Right renal cortex interstitium (tissue), 3 donors: ENCODE measurements at regions not wholly inside any gene's neighbourhood (a gene's known extent, or its start where the extent isn't known, plus 50 kb on each side); places are given as distances from the start of the nearest gene placed in this dataset.

Experiments used
- DNase-seq, 3 donors: peaks; one replicate each; pipeline ENCODE4 v3.0.0-alpha.2; 2013; ENCODE audit warnings: low read depth in 3 of 3, low spot score in 2 of 3

DNA sequence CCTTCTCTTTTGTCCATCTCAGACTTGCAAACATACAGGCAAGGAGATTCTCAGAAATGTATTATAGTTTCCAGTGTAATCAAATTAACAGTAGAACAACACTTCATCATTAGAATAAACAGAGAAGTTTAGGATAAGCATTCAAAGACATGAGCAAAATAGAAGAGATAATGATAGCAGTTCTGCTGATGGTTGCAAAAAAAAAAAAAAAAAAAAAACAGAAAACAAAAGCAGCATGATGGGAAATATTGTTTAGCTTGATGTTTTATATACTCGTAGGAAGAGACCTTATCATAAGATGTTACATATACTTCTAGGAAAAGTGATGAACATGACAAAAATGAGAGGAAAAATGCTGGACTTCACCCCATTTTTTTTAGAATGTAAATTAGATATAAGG is 1356.2 kb downstream of the MAT2B start:
- DNase-seq: no peak

DNA sequence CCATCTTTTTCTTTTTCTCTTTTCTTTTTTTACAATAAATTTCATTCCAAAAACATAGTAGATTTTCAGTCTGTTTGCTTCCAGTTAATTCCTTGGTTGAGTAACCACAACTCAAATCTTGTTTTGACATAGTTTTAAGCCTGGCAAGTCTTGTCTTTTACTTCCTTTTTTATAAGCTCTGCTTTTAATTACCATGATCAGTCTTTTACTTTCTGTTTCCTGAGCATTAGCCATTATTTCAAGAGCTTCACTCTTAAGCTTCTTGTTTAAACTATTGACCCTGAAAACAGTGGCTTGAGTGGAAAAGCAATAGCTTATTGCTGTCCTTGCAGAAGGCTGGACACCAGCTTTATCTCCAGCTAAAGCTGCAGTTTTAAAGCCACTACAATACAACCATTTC is 1363.3 kb downstream of the MAT2B start:
- DNase-seq: no peak

GRCh38 chr5:164869325-164869724 is 1363.9 kb downstream of the MAT2B start:
- no peak for DNase-seq

- no peak for DNase-seq
These were observed 1371.4 kb downstream of the MAT2B start for GRCh38 chr5:164876793-164877192.

- DNase-seq: no peak
These were observed 1376.0 kb downstream of the MAT2B start for GRCh38 chr5:164881442-164881841.

DNA sequence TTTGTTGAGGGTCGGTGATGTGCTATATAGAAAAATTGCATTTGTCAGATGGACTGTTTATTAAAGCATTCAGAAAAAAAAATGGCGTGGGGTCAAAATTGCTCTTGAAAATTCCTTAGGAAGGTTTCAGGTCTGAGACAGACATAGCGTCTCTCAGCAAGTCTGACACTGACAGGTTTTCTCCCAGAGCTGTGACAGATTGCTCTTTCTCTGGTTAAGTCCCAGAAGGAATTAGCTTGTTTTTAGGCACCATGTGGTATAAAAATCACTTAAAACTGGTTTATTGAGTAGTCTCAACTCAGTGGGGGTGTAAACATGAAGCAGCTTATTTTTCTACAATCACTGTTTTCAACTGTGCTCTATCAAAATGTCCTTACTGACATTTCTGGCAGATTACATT is 1379.8 kb downstream of the MAT2B start:
- no peak for DNase-seq

GRCh38 chr5:164893071-164893470 is 1387.7 kb downstream of the MAT2B start:
- DNase-seq: no peak

- no peak for DNase-seq
These were observed 1393.3 kb downstream of the MAT2B start for GRCh38 chr5:164898705-164899104.

DNA sequence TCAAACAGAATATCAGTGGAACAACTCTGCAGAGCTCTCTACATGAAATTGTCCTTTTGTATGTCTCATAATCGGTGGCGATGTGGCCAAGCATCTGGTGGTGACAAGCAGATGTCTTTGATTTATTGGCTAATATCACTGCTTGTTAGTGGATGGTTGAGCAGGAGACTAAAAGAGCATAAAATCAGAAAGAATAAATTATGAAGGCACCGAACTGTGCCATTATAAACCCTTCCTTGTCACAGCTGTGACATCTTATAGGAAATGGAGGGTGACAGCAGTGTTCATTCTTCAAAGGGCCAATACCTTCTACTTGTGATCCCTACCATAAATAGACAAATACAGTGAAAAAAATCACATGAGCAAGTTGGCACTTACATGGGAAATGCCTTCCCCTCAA is 1404.3 kb downstream of the MAT2B start:
- DNase-seq: no peak

GRCh38 chr5:164921722-164922121 is 1416.3 kb downstream of the MAT2B start:
- DNase-seq: no peak

DNA sequence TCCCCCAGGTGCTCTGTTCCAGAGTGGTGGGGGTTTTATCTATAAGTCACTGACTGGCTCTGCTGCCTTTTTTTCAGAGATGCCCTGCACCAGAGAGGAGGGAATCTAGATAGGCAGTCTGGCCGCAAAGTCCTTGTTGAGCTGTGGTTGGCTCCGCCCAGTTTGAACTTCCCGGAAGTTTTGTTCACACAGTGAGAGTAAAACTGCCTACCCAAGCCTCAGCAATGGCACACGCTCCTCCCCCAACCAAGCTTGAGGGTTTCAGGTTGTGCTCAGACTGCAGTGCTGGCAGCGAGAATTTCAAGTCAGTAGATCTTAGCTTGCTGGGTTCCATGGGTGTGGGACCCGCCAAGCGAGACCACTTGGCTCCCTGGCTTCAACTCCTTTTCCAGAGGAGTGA is 1428.6 kb downstream of the MAT2B start:
- no peak for DNase-seq

DNA sequence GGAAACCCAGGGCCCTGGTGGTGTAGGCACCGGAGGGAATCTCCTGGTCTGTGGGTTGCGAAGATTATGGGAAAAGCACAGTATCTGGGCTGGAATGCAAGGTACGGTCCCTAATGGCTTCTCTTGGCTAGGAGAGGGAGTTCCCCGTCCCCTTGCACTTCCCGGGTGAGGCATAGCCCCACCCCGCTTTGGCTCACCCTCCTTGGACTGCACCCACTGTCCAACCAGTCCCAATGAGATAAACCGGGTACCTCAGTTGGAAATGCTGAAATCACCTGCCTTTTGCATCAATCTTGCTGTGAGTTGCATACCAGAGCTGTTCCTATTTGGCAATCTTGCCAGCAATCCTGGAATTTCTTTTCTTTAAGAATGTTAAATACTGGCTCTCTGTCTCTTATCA is 1429.1 kb downstream of the MAT2B start:
- no peak for DNase-seq

- no peak for DNase-seq
These were observed 1435.7 kb downstream of the MAT2B start for GRCh38 chr5:164941132-164941531.

GRCh38 chr5:164950927-164951326 is 1445.5 kb downstream of the MAT2B start:
- DNase-seq: no peak

GRCh38 chr5:164951570-164951969 is 1446.2 kb downstream of the MAT2B start:
- DNase-seq: no peak

DNA sequence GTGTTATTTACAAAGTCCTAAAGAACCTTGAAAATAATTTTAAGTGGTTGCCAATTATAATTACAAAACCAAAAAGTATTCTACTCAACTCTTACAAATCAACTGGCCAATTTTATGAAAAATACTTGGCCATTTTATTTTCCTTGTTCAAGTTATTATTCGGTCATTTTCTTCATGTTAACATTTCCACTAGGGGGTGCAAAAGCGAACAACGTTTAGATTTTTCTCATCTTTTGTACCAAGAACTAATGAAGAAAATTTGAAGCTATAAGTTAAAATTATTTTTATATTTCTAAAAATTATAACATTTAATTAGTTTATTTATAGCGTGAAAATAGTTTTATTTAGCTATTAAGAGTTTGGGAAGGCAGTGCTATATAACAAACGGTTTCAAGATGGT is 1453.3 kb downstream of the MAT2B start:
- no peak for DNase-seq

GRCh38 chr5:164959761-164960160 is 1454.3 kb downstream of the MAT2B start:
- no peak for DNase-seq

GRCh38 chr5:164962329-164962961 is 1457.0 kb downstream of the MAT2B start:
- no peak for DNase-seq

DNA sequence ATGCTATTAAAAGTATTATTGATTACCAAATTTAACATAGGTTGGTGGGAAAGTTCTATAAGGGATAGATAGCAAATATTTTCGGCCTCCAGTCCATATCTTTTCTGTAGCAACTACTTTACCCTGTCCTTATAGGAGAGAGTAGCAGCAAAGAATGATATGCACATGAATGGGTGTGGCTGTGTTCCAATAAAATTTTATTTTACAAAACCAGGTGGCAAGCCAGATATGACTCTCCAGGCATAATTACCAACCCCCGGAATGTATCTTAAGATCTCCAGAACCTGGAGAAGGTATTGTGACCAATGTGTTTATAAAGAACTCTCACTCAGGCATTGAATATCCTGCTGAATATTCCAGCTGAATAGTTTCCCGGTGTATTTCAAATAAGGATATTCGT is 1461.2 kb downstream of the MAT2B start:
- no peak for DNase-seq

DNA sequence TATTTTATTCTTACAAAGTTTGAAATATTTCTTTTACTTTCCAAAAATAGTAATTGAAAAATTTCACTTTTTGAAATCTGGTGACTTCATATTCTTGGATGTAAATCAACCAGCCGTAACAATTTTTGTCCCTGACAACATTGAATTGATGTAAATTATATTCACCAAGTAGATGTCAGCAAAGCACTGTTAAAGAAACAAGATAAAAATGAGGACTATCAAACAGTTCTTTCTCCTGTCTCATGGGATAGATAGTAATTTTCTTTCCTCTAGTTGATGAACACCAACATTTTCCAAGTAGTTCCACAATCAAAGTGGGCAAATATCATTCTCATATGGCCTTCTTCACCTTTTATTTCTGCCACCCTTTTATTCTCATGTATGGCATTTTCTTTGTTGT is 1461.9 kb downstream of the MAT2B start:
- DNase-seq: no peak

- no peak for DNase-seq
These were observed 1467.6 kb downstream of the MAT2B start for GRCh38 chr5:164972973-164973372.

GRCh38 chr5:164975986-164976385 is 1470.6 kb downstream of the MAT2B start:
- no peak for DNase-seq

- no peak for DNase-seq
These were observed 1475.1 kb downstream of the MAT2B start for GRCh38 chr5:164980480-164980879.
